NB4 (cell line): ENCODE measurements at regions not wholly inside any gene's neighbourhood (a gene's known extent, or its start where the extent isn't known, plus 50 kb on each side); places are given as distances from the start of the nearest gene placed in this dataset.

Experiments used
- MYC ChIP-seq: IDR thresholded peaks from 2 replicates; pipeline ENCODE4 v1.6.1; 2011; ENCODE audit warnings: low read depth, low read length
- POLR2A ChIP-seq: IDR thresholded peaks from 2 replicates; pipeline ENCODE4 v1.6.1; 2011; ENCODE audit warnings: mild to moderate bottlenecking; ENCODE audit not compliant: insufficient read length; ENCODE audit errors: extremely low read depth
- TF ChIP-seq, protein P1 (sequence below): IDR thresholded peaks from one replicate; pipeline ENCODE4 v1.5.1; 2012; ENCODE audit warnings: low read depth, low read length
- TF ChIP-seq, protein P2 (sequence below): IDR thresholded peaks from 2 replicates; pipeline ENCODE4 v1.6.1; 2011; ENCODE audit warnings: low read depth, low read length

DNA sequence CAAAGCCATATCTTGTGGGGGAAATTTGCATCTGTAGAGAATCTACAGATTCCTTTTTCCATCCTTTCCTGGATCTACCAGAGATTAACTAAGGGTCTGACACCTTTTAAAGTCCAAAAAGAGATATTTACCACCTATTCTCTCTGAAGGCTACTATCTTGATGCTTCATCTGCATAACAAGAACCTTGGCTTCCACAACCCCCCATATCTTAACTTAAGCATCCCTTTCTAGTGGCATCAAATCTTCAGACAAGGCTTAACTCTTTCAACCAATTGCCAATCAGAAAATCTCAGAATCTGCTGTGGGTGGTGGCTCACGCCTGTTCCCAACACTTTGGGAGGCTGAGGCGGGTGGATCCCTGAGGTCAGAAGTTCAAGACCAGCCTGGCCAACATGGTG is 74.3 kb upstream of the FICD start:
- TF ChIP-seq MYC (no peak), POLR2A (no peak)
- TF ChIP-seq, protein P1, sequence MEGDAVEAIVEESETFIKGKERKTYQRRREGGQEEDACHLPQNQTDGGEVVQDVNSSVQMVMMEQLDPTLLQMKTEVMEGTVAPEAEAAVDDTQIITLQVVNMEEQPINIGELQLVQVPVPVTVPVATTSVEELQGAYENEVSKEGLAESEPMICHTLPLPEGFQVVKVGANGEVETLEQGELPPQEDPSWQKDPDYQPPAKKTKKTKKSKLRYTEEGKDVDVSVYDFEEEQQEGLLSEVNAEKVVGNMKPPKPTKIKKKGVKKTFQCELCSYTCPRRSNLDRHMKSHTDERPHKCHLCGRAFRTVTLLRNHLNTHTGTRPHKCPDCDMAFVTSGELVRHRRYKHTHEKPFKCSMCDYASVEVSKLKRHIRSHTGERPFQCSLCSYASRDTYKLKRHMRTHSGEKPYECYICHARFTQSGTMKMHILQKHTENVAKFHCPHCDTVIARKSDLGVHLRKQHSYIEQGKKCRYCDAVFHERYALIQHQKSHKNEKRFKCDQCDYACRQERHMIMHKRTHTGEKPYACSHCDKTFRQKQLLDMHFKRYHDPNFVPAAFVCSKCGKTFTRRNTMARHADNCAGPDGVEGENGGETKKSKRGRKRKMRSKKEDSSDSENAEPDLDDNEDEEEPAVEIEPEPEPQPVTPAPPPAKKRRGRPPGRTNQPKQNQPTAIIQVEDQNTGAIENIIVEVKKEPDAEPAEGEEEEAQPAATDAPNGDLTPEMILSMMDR = no peak
- TF ChIP-seq, protein P2, sequence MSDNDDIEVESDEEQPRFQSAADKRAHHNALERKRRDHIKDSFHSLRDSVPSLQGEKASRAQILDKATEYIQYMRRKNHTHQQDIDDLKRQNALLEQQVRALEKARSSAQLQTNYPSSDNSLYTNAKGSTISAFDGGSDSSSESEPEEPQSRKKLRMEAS = no peak
